H9 (cell line): ENCODE measurements at regions not wholly inside any gene's neighbourhood (a gene's known extent, or its start where the extent isn't known, plus 50 kb on each side); places are given as distances from the start of the nearest gene placed in this dataset.

Source experiments
- DNase-seq: peaks from one replicate; pipeline ENCODE4 v3.0.0-alpha.2; 2017
- H2AFZ ChIP-seq: one replicate; pipeline ENCODE4 v1.6.1; 2013; ENCODE audit warnings: mild to moderate bottlenecking, low read length, control low read depth, moderate library complexity
- H2AK5ac ChIP-seq: 2 replicates; pipeline ENCODE4 v1.6.1; 2013; ENCODE audit warnings: low read length, control low read depth, mixed read lengths; ENCODE audit not compliant: insufficient read length
- H2BK120ac ChIP-seq: one replicate; pipeline ENCODE4 v1.6.1; 2013; ENCODE audit warnings: low read depth, mild to moderate bottlenecking, low read length, control low read depth, inconsistent platforms; ENCODE audit not compliant: poor library complexity, severe bottlenecking
- H2BK12ac ChIP-seq: 2 replicates; pipeline ENCODE4 v1.6.1; 2013; ENCODE audit warnings: low read length, control low read depth, mixed read lengths, low read depth; ENCODE audit not compliant: insufficient read length
- H2BK15ac ChIP-seq: 2 replicates; pipeline ENCODE4 v1.6.1; 2013; ENCODE audit warnings: low read depth, low read length, control low read depth
- H2BK20ac ChIP-seq: one replicate; pipeline ENCODE4 v1.6.1; 2013; ENCODE audit warnings: low read depth, mild to moderate bottlenecking, low read length, control low read depth, inconsistent platforms; ENCODE audit not compliant: poor library complexity, severe bottlenecking
- H2BK5ac ChIP-seq: 2 replicates; pipeline ENCODE4 v1.6.1; 2013; ENCODE audit warnings: low read length, control low read depth, mixed read lengths; ENCODE audit not compliant: insufficient read length
- H3K14ac ChIP-seq: 2 replicates; pipeline ENCODE4 v1.6.1; 2013; ENCODE audit warnings: low read length, control low read depth; ENCODE audit not compliant: insufficient read depth
- H3K18ac ChIP-seq: 2 replicates; pipeline ENCODE4 v1.6.1; 2013; ENCODE audit warnings: low read depth, mild to moderate bottlenecking, mixed read lengths, low read length, control low read depth; ENCODE audit not compliant: insufficient read length
- H3K23ac ChIP-seq: 2 replicates; pipeline ENCODE4 v1.6.1; 2013; ENCODE audit warnings: low read length, control low read depth, mixed read lengths, low read depth; ENCODE audit not compliant: insufficient read length
- H3K23me2 ChIP-seq: 2 replicates; pipeline ENCODE4 v1.6.1; 2013; ENCODE audit warnings: low read depth, mild to moderate bottlenecking, mixed read lengths, low read length, control low read depth; ENCODE audit not compliant: insufficient read length, poor library complexity, severe bottlenecking
- H3K27ac ChIP-seq: 2 replicates; pipeline ENCODE4 v1.5.1; 2013; ENCODE audit warnings: low read length, control low read depth, mixed read lengths, low read depth; ENCODE audit not compliant: insufficient read length
- H3K27me3 ChIP-seq: 2 replicates; pipeline ENCODE4 v1.6.1; 2013; ENCODE audit warnings: low read length, control low read depth, inconsistent platforms; ENCODE audit not compliant: insufficient read depth
- H3K4ac ChIP-seq: 2 replicates; pipeline ENCODE4 v1.6.1; 2013; ENCODE audit warnings: low read depth, mild to moderate bottlenecking, control low read depth, inconsistent platforms, low read length, moderate library complexity
- H3K4me1 ChIP-seq: 2 replicates; pipeline ENCODE4 v1.6.1; 2013; ENCODE audit warnings: low read length, control low read depth, inconsistent platforms; ENCODE audit not compliant: insufficient read depth
- H3K4me2 ChIP-seq: 2 replicates; pipeline ENCODE4 v1.6.1; 2013; ENCODE audit warnings: low read length, control low read depth, mixed read lengths; ENCODE audit not compliant: insufficient read length, insufficient read depth
- H3K56ac ChIP-seq: 2 replicates; pipeline ENCODE4 v1.6.1; 2013; ENCODE audit warnings: low read depth, mild to moderate bottlenecking, mixed read lengths, low read length, control low read depth; ENCODE audit not compliant: insufficient read length
- H3K79me1 ChIP-seq: 2 replicates; pipeline ENCODE4 v1.6.1; 2013; ENCODE audit warnings: low read depth, mild to moderate bottlenecking, moderate library complexity, low read length, control low read depth, inconsistent platforms; ENCODE audit not compliant: insufficient read depth, poor library complexity, severe bottlenecking
- H3K79me2 ChIP-seq: 2 replicates; pipeline ENCODE4 v1.6.1; 2013; ENCODE audit warnings: low read length, control low read depth, inconsistent platforms; ENCODE audit not compliant: insufficient read depth
- H3K9ac ChIP-seq: 2 replicates; pipeline ENCODE4 v1.6.1; 2013; ENCODE audit warnings: low read length, control low read depth, mixed read lengths; ENCODE audit not compliant: insufficient read length; ENCODE audit errors: extremely low read depth
- H3K9me3 ChIP-seq: one replicate; pipeline ENCODE4 v1.6.1; 2013; ENCODE audit warnings: low read depth, low read length, inconsistent platforms; ENCODE audit not compliant: control insufficient read depth
- H3T11ph ChIP-seq: one replicate; pipeline ENCODE4 v1.6.1; 2013; ENCODE audit warnings: mild to moderate bottlenecking, low read length, control low read depth, inconsistent platforms
- H4K20me1 ChIP-seq: one replicate; pipeline ENCODE4 v1.6.1; 2013; ENCODE audit not compliant: control insufficient read depth, insufficient read length, insufficient read depth
- H4K5ac ChIP-seq: 2 replicates; pipeline ENCODE4 v1.6.1; 2013; ENCODE audit warnings: low read depth, mild to moderate bottlenecking, mixed read lengths, low read length, control low read depth; ENCODE audit not compliant: insufficient read length
- H4K8ac ChIP-seq: replicated peaks from 2 replicates; pipeline ENCODE4 v1.6.1; 2013; ENCODE audit warnings: low read length, control low read depth, mixed read lengths, low read depth; ENCODE audit not compliant: insufficient read length
- H4K91ac ChIP-seq: 2 replicates; pipeline ENCODE4 v1.6.1; 2013; ENCODE audit warnings: low read depth, mild to moderate bottlenecking, moderate library complexity, mixed read lengths, low read length, control low read depth; ENCODE audit not compliant: insufficient read length
- H3K27ac Mint-ChIP-seq, 3 experiments: 2 replicates in 2 of 3; 3 replicates in 1 of 3; pipeline ENCODE4 v1.8.0; 2020 to 2021; ENCODE audit warnings: mixed read lengths in 3 of 3, mild to moderate bottlenecking in 1 of 3, moderate library complexity in 1 of 3
- H3K27me3 Mint-ChIP-seq: 2 replicates; pipeline ENCODE4 v1.8.0; 2021; ENCODE audit warnings: low read depth, mild to moderate bottlenecking, moderate library complexity, mixed read lengths
- H3K36me3 Mint-ChIP-seq, 3 experiments: 2 replicates in 2 of 3; 3 replicates in 1 of 3; pipeline ENCODE4 v1.8.0; 2020 to 2021; ENCODE audit warnings: low read depth in 3 of 3, mixed read lengths in 3 of 3; ENCODE audit not compliant: insufficient read depth in 1 of 3
- H3K4me1 Mint-ChIP-seq, 2 experiments: 2 replicates each; pipeline ENCODE4 v1.8.0; 2020; ENCODE audit warnings: mixed read lengths in 2 of 2
- H3K4me3 Mint-ChIP-seq, 2 experiments: 2 replicates in 1 of 2; 3 replicates in 1 of 2; pipeline ENCODE4 v1.8.0; 2020 to 2021; ENCODE audit warnings: mild to moderate bottlenecking in 2 of 2, mixed read lengths in 2 of 2, moderate library complexity in 1 of 2
- H3K9me3 Mint-ChIP-seq, 2 experiments: 2 replicates in 1 of 2; 3 replicates in 1 of 2; pipeline ENCODE4 v1.8.0; 2020; ENCODE audit warnings: mild to moderate bottlenecking in 2 of 2, mixed read lengths in 2 of 2, moderate library complexity in 1 of 2
- WGBS: extraction: QIAGEN DNeasy Blood & Tissue Kit; methylation state at CpG from one replicate; pipeline ENCODE4 v1.1.7; 2013; ENCODE audit warnings: missing lambda C conversion rate, low lambda C conversion rate, mixed read lengths; ENCODE audit not compliant: insufficient read length; ENCODE audit errors: extremely low coverage; 5-methylcytosine and 5-hydroxymethylcytosine counted together
- TF ChIP-seq, protein P1 (sequence below): fragments of 200-600 bp; sonication (generic); conservative IDR thresholded peaks from 3 replicates; pipeline ENCODE4 v1.8.0; 2021; ENCODE audit warnings: antibody characterized with exemption, mild to moderate bottlenecking

DNA sequence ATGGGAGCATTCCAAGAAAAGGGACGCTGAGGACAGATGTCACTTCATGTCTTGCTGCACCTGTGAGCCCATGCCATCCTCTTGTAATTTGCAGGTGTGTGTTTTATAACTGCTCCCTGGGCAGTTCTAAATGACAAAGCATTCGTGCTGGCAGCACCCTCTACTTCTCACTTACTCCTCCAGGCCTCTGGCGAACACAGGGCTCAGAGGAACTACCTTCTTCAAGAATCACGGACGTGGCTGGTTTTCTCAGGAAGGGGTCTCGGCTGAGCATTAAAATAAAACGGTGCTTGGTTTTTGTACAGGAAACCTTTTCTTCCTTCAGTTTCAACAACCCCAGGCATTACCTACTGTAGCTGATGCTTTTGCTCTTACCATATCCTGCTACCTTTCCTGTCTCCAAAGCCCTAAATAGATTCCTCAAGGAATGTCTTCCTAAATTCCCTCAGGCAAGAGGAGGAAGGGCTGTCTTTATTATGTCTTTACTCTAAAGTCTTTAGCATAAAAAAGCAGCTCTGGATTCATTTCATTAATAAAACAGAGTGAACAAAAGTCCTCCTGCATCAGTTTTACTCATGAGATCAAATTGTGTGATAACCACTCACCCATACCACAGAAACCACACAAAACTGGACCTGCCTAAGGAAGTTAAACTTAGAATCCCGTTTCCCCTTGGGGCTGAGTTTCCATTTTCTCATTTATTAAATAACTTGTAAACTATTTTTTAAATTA lies 79.0 kb upstream of the MAP10 start:
- Histone ChIP-seq H3K23me2 (no peaks in the 10 kb centered on the region), H3K27ac (no peak overlapping the region), H2BK5ac (no peak overlapping the region), H2BK20ac (no peak overlapping the region), H3K14ac (no peak overlapping the region), H3K9me3 (no peaks in the 10 kb centered on the region), H3K4me1 (peaks cover 4% of the 10 kb centered on the region; the same call in 1 of the 2 replicates), H3K27me3 (no peaks in the 10 kb centered on the region), H3K18ac (no peak overlapping the region), H3K79me1 (no peaks in the 10 kb centered on the region), H3K23ac (no peak overlapping the region), H4K91ac (no peak overlapping the region), H3K4me2 (no peak overlapping the region), H4K8ac (no peak overlapping the region), H4K20me1 (no peaks in the 10 kb centered on the region), H2AK5ac (no peak overlapping the region), H2BK15ac (no peak overlapping the region), H3K4ac (no peak overlapping the region), H2AFZ (no peak overlapping the region), H3K9ac (no peak overlapping the region), H4K5ac (no peak overlapping the region), H3K56ac (no peak overlapping the region), H2BK120ac (no peak overlapping the region), H3T11ph (no peak overlapping the region), H3K79me2 (no peaks in the 10 kb centered on the region), H2BK12ac (no peak overlapping the region)
- peaks cover 4% of the 10 kb centered on the region; the same call in 1 of the 2 replicates for H3K27me3 Mint-ChIP-seq
- peaks cover 9 to 12% of the 10 kb centered on the region in 2 experiments for H3K9me3 Mint-ChIP-seq
- peak; percentile 51 for DNase-seq
- H3K4me3 Mint-ChIP-seq: no peak overlapping the region
- TF ChIP-seq, protein P1, sequence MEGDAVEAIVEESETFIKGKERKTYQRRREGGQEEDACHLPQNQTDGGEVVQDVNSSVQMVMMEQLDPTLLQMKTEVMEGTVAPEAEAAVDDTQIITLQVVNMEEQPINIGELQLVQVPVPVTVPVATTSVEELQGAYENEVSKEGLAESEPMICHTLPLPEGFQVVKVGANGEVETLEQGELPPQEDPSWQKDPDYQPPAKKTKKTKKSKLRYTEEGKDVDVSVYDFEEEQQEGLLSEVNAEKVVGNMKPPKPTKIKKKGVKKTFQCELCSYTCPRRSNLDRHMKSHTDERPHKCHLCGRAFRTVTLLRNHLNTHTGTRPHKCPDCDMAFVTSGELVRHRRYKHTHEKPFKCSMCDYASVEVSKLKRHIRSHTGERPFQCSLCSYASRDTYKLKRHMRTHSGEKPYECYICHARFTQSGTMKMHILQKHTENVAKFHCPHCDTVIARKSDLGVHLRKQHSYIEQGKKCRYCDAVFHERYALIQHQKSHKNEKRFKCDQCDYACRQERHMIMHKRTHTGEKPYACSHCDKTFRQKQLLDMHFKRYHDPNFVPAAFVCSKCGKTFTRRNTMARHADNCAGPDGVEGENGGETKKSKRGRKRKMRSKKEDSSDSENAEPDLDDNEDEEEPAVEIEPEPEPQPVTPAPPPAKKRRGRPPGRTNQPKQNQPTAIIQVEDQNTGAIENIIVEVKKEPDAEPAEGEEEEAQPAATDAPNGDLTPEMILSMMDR: no peak
- WGBS: no CpG with 5 or more reads among the region's 8 CpGs
- H3K27ac Mint-ChIP-seq: peak overlapping the region in 1 of 3 experiments; percentile 85; a peak in 2 of 7 replicates
- H3K4me1 Mint-ChIP-seq: peaks cover 10 to 16% of the 10 kb centered on the region in 2 experiments
- peaks cover 0 to 8% (median 0%) of the 10 kb centered on the region in 3 experiments; a peak in 2 of 7 replicates for H3K36me3 Mint-ChIP-seq
